ENCODE measurements at regions not wholly inside any gene's neighbourhood (a gene's known extent, or its start where the extent isn't known, plus 50 kb on each side); places are given as distances from the start of the nearest gene placed in this dataset.

GRCh38 chr14:45381091-45381490, 128.1 kb upstream of the MIS18BP1 start:
- Histone ChIP-seq H3K27me3 (ENCODE audit: insufficient read depth, insufficient read length) (no peaks in the 10 kb centered on the region), H3K9ac (ENCODE audit: insufficient read length, low read depth) (no peak overlapping the region), H3K36me3 (ENCODE audit: insufficient read depth, insufficient read length, low read length) (no peaks in the 10 kb centered on the region), H3K9me3 (ENCODE audit: insufficient read depth, low read length) (no peaks in the 10 kb centered on the region), H3K4me1 (ENCODE audit: insufficient read depth, insufficient read length) (no peaks in the 10 kb centered on the region), H3K4me3 (ENCODE audit: insufficient read length, low read depth) (no peak overlapping the region)
- TF ChIP-seq SUZ12 (IDR thresholded peaks at IDR 0.05; ENCODE audit: extremely low read depth, insufficient read depth, insufficient read length) (no peak), ZNF274 (IDR thresholded peaks at IDR 0.05; ENCODE audit: low read depth, low read length) (no peak), YY1 (IDR thresholded peaks at IDR 0.05; ENCODE audit: insufficient read depth, insufficient read length) (no peak)
- DNase-seq (ENCODE audit: low read depth, low spot score) = no peak

- TF ChIP-seq SUZ12 (IDR thresholded peaks at IDR 0.05; ENCODE audit: extremely low read depth, insufficient read depth, insufficient read length) (no peak), ZNF274 (IDR thresholded peaks at IDR 0.05; ENCODE audit: low read depth, low read length) (no peak), YY1 (IDR thresholded peaks at IDR 0.05; ENCODE audit: insufficient read depth, insufficient read length) (no peak)
- H3K27me3 ChIP-seq (ENCODE audit: insufficient read depth, insufficient read length) = no peaks in the 10 kb centered on the region
- no peaks in the 10 kb centered on the region for H3K4me1 ChIP-seq (ENCODE audit: insufficient read depth, insufficient read length)
- no peak overlapping the region for H3K4me3 ChIP-seq (ENCODE audit: insufficient read length, low read depth)
- H3K9me3 ChIP-seq (ENCODE audit: insufficient read depth, low read length) = no peaks in the 10 kb centered on the region
- no peak for DNase-seq (ENCODE audit: low read depth, low spot score)
- H3K9ac ChIP-seq (ENCODE audit: insufficient read length, low read depth) = no peak overlapping the region
- no peaks in the 10 kb centered on the region for H3K36me3 ChIP-seq (ENCODE audit: insufficient read depth, insufficient read length, low read length)
Observed at GRCh38 chr14:45377166-45377565, 124.2 kb upstream of the MIS18BP1 start.

- Histone ChIP-seq H3K36me3 (ENCODE audit: insufficient read depth, insufficient read length, low read length) (no peaks in the 10 kb centered on the region), H3K4me1 (ENCODE audit: insufficient read depth, insufficient read length) (no peaks in the 10 kb centered on the region), H3K27me3 (ENCODE audit: insufficient read depth, insufficient read length) (no peaks in the 10 kb centered on the region), H3K4me3 (ENCODE audit: insufficient read length, low read depth) (no peak overlapping the region), H3K9me3 (ENCODE audit: insufficient read depth, low read length) (no peaks in the 10 kb centered on the region), H3K9ac (ENCODE audit: insufficient read length, low read depth) (no peak overlapping the region)
- TF ChIP-seq SUZ12 (IDR thresholded peaks at IDR 0.05; ENCODE audit: extremely low read depth, insufficient read depth, insufficient read length) (no peak), YY1 (IDR thresholded peaks at IDR 0.05; ENCODE audit: insufficient read depth, insufficient read length) (no peak), ZNF274 (IDR thresholded peaks at IDR 0.05; ENCODE audit: low read depth, low read length) (no peak)
- DNase-seq (ENCODE audit: low read depth, low spot score) = no peak
Observed at GRCh38 chr14:45373877-45374276, 120.9 kb upstream of the MIS18BP1 start.

- Histone ChIP-seq H3K4me1 (ENCODE audit: insufficient read depth, insufficient read length) (no peaks in the 10 kb centered on the region), H3K36me3 (ENCODE audit: insufficient read depth, insufficient read length, low read length) (no peaks in the 10 kb centered on the region), H3K27me3 (ENCODE audit: insufficient read depth, insufficient read length) (no peaks in the 10 kb centered on the region), H3K9ac (ENCODE audit: insufficient read length, low read depth) (no peak overlapping the region), H3K9me3 (ENCODE audit: insufficient read depth, low read length) (no peaks in the 10 kb centered on the region), H3K4me3 (ENCODE audit: insufficient read length, low read depth) (no peak overlapping the region)
- no peak for DNase-seq (ENCODE audit: low read depth, low spot score)
- TF ChIP-seq SUZ12 (IDR thresholded peaks at IDR 0.05; ENCODE audit: extremely low read depth, insufficient read depth, insufficient read length) (no peak), YY1 (IDR thresholded peaks at IDR 0.05; ENCODE audit: insufficient read depth, insufficient read length) (no peak), ZNF274 (IDR thresholded peaks at IDR 0.05; ENCODE audit: low read depth, low read length) (no peak)
Observed at GRCh38 chr14:45364565-45365156, 111.7 kb upstream of the MIS18BP1 start.

- H3K9me3 ChIP-seq (ENCODE audit: insufficient read depth, low read length) = no peaks in the 10 kb centered on the region
- H3K4me3 ChIP-seq (ENCODE audit: insufficient read length, low read depth) = no peak overlapping the region
- H3K27me3 ChIP-seq (ENCODE audit: insufficient read depth, insufficient read length) = no peaks in the 10 kb centered on the region
- H3K36me3 ChIP-seq (ENCODE audit: insufficient read depth, insufficient read length, low read length) = no peaks in the 10 kb centered on the region
- no peak overlapping the region for H3K9ac ChIP-seq (ENCODE audit: insufficient read length, low read depth)
- TF ChIP-seq SUZ12 (IDR thresholded peaks at IDR 0.05; ENCODE audit: extremely low read depth, insufficient read depth, insufficient read length) = no peak
- TF ChIP-seq ZNF274 (IDR thresholded peaks at IDR 0.05; ENCODE audit: low read depth, low read length) = no peak
- TF ChIP-seq YY1 (IDR thresholded peaks at IDR 0.05; ENCODE audit: insufficient read depth, insufficient read length) = no peak
- H3K4me1 ChIP-seq (ENCODE audit: insufficient read depth, insufficient read length) = no peaks in the 10 kb centered on the region
- no peak for DNase-seq (ENCODE audit: low read depth, low spot score)
Observed at GRCh38 chr14:45362505-45362904, 109.5 kb upstream of the MIS18BP1 start.

- Histone ChIP-seq H3K9ac (ENCODE audit: insufficient read length, low read depth) (no peak overlapping the region), H3K27me3 (ENCODE audit: insufficient read depth, insufficient read length) (no peaks in the 10 kb centered on the region), H3K4me1 (ENCODE audit: insufficient read depth, insufficient read length) (no peaks in the 10 kb centered on the region), H3K9me3 (ENCODE audit: insufficient read depth, low read length) (no peaks in the 10 kb centered on the region), H3K4me3 (ENCODE audit: insufficient read length, low read depth) (no peak overlapping the region), H3K36me3 (ENCODE audit: insufficient read depth, insufficient read length, low read length) (no peaks in the 10 kb centered on the region)
- no peak for DNase-seq (ENCODE audit: low read depth, low spot score)
- TF ChIP-seq ZNF274 (IDR thresholded peaks at IDR 0.05; ENCODE audit: low read depth, low read length) (no peak), SUZ12 (IDR thresholded peaks at IDR 0.05; ENCODE audit: extremely low read depth, insufficient read depth, insufficient read length) (no peak), YY1 (IDR thresholded peaks at IDR 0.05; ENCODE audit: insufficient read depth, insufficient read length) (no peak)
Observed at GRCh38 chr14:45361727-45362126, 108.7 kb upstream of the MIS18BP1 start.

- no peak overlapping the region for H3K9ac ChIP-seq (ENCODE audit: insufficient read length, low read depth)
- H3K36me3 ChIP-seq (ENCODE audit: insufficient read depth, insufficient read length, low read length) = no peaks in the 10 kb centered on the region
- H3K4me1 ChIP-seq (ENCODE audit: insufficient read depth, insufficient read length) = no peaks in the 10 kb centered on the region
- no peak overlapping the region for H3K4me3 ChIP-seq (ENCODE audit: insufficient read length, low read depth)
- TF ChIP-seq ZNF274 (IDR thresholded peaks at IDR 0.05; ENCODE audit: low read depth, low read length) = no peak
- TF ChIP-seq SUZ12 (IDR thresholded peaks at IDR 0.05; ENCODE audit: extremely low read depth, insufficient read depth, insufficient read length) = no peak
- TF ChIP-seq YY1 (IDR thresholded peaks at IDR 0.05; ENCODE audit: insufficient read depth, insufficient read length) = no peak
- DNase-seq (ENCODE audit: low read depth, low spot score) = no peak
- H3K27me3 ChIP-seq (ENCODE audit: insufficient read depth, insufficient read length) = no peaks in the 10 kb centered on the region
- no peaks in the 10 kb centered on the region for H3K9me3 ChIP-seq (ENCODE audit: insufficient read depth, low read length)
Observed at GRCh38 chr14:45359746-45360145, 106.7 kb upstream of the MIS18BP1 start.
